GM12872 (cell line): ENCODE measurements at regions not wholly inside any gene's neighbourhood (a gene's known extent, or its start where the extent isn't known, plus 50 kb on each side); places are given as distances from the start of the nearest gene placed in this dataset.

Experiments
- CTCF ChIP-seq: IDR thresholded peaks from 3 replicates; pipeline ENCODE4 v1.5.1; 2011; ENCODE audit warnings: low read depth, mild to moderate bottlenecking, low read length, moderate library complexity; ENCODE audit not compliant: insufficient read depth

- no peak for TF ChIP-seq CTCF
These were observed 204.8 kb upstream of the TOPAZ1 start for GRCh38 chr3:44036850-44037249.

GRCh38 chr3:44039006-44039405 lies 202.7 kb upstream of the TOPAZ1 start:
- TF ChIP-seq CTCF: no peak

GRCh38 chr3:44041726-44042125 lies 200.0 kb upstream of the TOPAZ1 start:
- TF ChIP-seq CTCF: no peak

GRCh38 chr3:44042772-44043171 lies 198.9 kb upstream of the TOPAZ1 start:
- TF ChIP-seq CTCF: no peak

GRCh38 chr3:44045476-44046275 lies 196.0 kb upstream of the TOPAZ1 start:
- no peak for TF ChIP-seq CTCF

GRCh38 chr3:44047796-44048195 lies 193.9 kb upstream of the TOPAZ1 start:
- TF ChIP-seq CTCF: no peak

- TF ChIP-seq CTCF: no peak
These were observed 193.3 kb upstream of the TOPAZ1 start for GRCh38 chr3:44048196-44048924.
